A673 (cell line): ENCODE measurements at regions not wholly inside any gene's neighbourhood (a gene's known extent, or its start where the extent isn't known, plus 50 kb on each side); places are given as distances from the start of the nearest gene placed in this dataset.

Source experiments
- BruUV-seq: library from RNA; stranded (reverse); fragments of 400-500 nt; replicated peaks from 2 replicates; lab custom pipeline; 2021; lab: Mats Ljungman, UMichigan
- CTCF ChIA-PET: fragments of 300-600 bp; sonication (Branson Sonifier 250); formaldehyde crosslinking; loops from one replicate; lab custom pipeline; 2022; ENCODE audit warnings: antibody characterized with exemption; lab: Charles Lee
- POLR2A ChIA-PET: fragments of 300-600 bp; sonication (Branson Sonifier 250); formaldehyde crosslinking; loops from one replicate; lab custom pipeline; 2022; ENCODE audit warnings: antibody characterized with exemption; ENCODE audit not compliant: low non-redundant PET; lab: Charles Lee
- DNase-seq: peaks from one replicate; pipeline ENCODE4 v3.0.0-alpha.2; 2015; ENCODE audit warnings: low spot score
- H3K27ac ChIP-seq: fragments of 200-600 bp; sonication (generic); 2 replicates; pipeline ENCODE4 v1.5.1; 2016; ENCODE audit warnings: mixed run types, low read depth, mild to moderate bottlenecking, mixed read lengths, antibody characterized with exemption, low read length; ENCODE audit not compliant: poor library complexity, severe bottlenecking
- H3K27me3 ChIP-seq: fragments of 200-600 bp; sonication (generic); replicated peaks from 2 replicates; pipeline ENCODE4 v1.6.1; 2017; ENCODE audit warnings: mixed run types, low read depth, mild to moderate bottlenecking, mixed read lengths, antibody characterized with exemption, low read length; ENCODE audit not compliant: insufficient read depth, poor library complexity
- H3K36me3 ChIP-seq: fragments of 200-600 bp; sonication (generic); 2 replicates; pipeline ENCODE4 v1.6.1; 2016; ENCODE audit warnings: mixed run types, mild to moderate bottlenecking, mixed read lengths, antibody characterized with exemption, low read length; ENCODE audit not compliant: insufficient read depth, poor library complexity, severe bottlenecking
- H3K4me1 ChIP-seq: fragments of 200-600 bp; sonication (generic); 2 replicates; pipeline ENCODE4 v1.6.1; 2017; ENCODE audit warnings: mixed run types, mild to moderate bottlenecking, mixed read lengths, antibody characterized with exemption, low read length; ENCODE audit not compliant: insufficient read depth, poor library complexity, severe bottlenecking
- H3K4me3 ChIP-seq: fragments of 200-600 bp; sonication (generic); 2 replicates; pipeline ENCODE4 v1.5.1; 2016; ENCODE audit warnings: low read depth, mixed run types, mild to moderate bottlenecking, mixed read lengths, low read length; ENCODE audit not compliant: poor library complexity, severe bottlenecking
- H3K9me3 ChIP-seq: fragments of 200-600 bp; sonication (generic); 2 replicates; pipeline ENCODE4 v1.6.1; 2016; ENCODE audit warnings: mixed run types, low read depth, mild to moderate bottlenecking, mixed read lengths, antibody characterized with exemption, low read length; ENCODE audit not compliant: poor library complexity, severe bottlenecking
- EZH2 ChIP-seq: fragments of 200-600 bp; sonication (generic); IDR thresholded peaks from 2 replicates; pipeline ENCODE4 v1.6.1; 2017; ENCODE audit warnings: borderline replicate concordance, low read depth, mild to moderate bottlenecking, mixed read lengths, antibody characterized with exemption, low read length; ENCODE audit not compliant: poor library complexity, severe bottlenecking
- intact Hi-C: fragments of 100-400 bp; cut with micrococcal nuclease; formaldehyde crosslinking; loops from one replicate; pipeline ENCODE4 v1.10.0; 2022; ENCODE audit not compliant: unreplicated experiment
- TF ChIP-seq, protein P1 (sequence below): fragments of 300-800, 200-600 bp; sonication (generic); conservative IDR thresholded peaks from 2 replicates; pipeline ENCODE4 v1.5.1; 2017; ENCODE audit warnings: low read depth, mild to moderate bottlenecking, antibody characterized with exemption, low read length, moderate library complexity, mixed read lengths

DNA sequence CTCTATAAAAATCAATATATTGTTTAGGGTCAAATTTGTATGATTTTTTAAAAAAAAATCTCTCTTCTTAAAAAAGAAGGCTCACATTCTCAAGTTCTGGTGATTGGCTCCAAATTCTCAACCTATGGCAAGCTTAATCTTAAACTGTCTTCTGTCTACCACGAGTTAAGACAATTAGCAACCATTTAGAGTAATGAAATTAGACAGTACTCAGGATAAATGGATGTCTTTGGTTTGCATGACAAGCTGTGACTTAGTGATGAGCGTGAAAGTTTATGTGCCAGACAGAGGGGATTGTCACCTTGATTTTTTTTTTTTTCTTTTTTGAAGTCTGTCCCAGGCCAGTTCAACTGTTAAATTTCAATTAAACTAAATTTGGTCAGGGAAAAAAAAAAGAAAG is 1632.3 kb downstream of the MAT2B start:
- no peaks in the 10 kb centered on the region for H3K27me3 ChIP-seq
- ChIA-PET CTCF (interaction anchor here (0.7 kb wide), 1 partner anchor 319 kb away, joined by 3 read pairs; no protein-coding TSS in a partner anchor), POLR2A (no interaction called here)
- no peak overlapping the region for H3K27ac ChIP-seq
- H3K4me3 ChIP-seq = no peak overlapping the region
- intact Hi-C loops = no loop called here
- BruUV-seq = no TSS peak
- H3K9me3 ChIP-seq = no peaks in the 10 kb centered on the region
- TF ChIP-seq, protein P1, sequence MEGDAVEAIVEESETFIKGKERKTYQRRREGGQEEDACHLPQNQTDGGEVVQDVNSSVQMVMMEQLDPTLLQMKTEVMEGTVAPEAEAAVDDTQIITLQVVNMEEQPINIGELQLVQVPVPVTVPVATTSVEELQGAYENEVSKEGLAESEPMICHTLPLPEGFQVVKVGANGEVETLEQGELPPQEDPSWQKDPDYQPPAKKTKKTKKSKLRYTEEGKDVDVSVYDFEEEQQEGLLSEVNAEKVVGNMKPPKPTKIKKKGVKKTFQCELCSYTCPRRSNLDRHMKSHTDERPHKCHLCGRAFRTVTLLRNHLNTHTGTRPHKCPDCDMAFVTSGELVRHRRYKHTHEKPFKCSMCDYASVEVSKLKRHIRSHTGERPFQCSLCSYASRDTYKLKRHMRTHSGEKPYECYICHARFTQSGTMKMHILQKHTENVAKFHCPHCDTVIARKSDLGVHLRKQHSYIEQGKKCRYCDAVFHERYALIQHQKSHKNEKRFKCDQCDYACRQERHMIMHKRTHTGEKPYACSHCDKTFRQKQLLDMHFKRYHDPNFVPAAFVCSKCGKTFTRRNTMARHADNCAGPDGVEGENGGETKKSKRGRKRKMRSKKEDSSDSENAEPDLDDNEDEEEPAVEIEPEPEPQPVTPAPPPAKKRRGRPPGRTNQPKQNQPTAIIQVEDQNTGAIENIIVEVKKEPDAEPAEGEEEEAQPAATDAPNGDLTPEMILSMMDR = no peak
- no peak for TF ChIP-seq EZH2
- H3K36me3 ChIP-seq = no peaks in the 10 kb centered on the region
- H3K4me1 ChIP-seq = peaks cover 21% of the 10 kb centered on the region
- DNase-seq = no peak

DNA sequence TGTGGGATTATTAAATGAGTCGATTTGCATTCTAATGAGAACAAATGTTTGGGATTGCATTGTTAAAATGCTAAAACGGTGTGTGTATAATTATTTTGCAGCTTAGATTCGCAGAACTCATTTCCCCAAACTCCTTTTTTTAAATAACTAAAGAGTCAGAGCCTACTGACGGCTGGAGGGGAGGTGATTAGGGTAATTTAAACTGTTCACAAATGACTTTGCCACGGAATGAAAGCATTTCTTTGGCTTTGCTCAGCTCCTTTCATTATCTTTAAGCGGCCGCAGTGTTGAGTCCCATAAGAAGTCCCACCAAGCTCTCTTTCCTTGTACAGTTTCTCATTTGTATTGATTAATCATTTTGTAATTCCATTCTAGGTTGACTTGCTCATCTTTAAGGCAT is 1632.8 kb downstream of the MAT2B start:
- intact Hi-C loops = no loop called here
- H3K27ac ChIP-seq = no peak overlapping the region
- ChIA-PET POLR2A (no interaction called here), CTCF (interaction anchor here (0.7 kb wide), 1 partner anchor 318 kb away, joined by 3 read pairs; no protein-coding TSS in a partner anchor)
- peak overlapping the region; percentile 10 for H3K4me3 ChIP-seq
- H3K27me3 ChIP-seq = no peaks in the 10 kb centered on the region
- peaks cover 21% of the 10 kb centered on the region for H3K4me1 ChIP-seq
- no peak for TF ChIP-seq EZH2
- TF ChIP-seq, protein P1 = no peak
- no TSS peak for BruUV-seq
- H3K36me3 ChIP-seq = no peaks in the 10 kb centered on the region
- peak; percentile 16 for DNase-seq
- no peaks in the 10 kb centered on the region for H3K9me3 ChIP-seq

DNA sequence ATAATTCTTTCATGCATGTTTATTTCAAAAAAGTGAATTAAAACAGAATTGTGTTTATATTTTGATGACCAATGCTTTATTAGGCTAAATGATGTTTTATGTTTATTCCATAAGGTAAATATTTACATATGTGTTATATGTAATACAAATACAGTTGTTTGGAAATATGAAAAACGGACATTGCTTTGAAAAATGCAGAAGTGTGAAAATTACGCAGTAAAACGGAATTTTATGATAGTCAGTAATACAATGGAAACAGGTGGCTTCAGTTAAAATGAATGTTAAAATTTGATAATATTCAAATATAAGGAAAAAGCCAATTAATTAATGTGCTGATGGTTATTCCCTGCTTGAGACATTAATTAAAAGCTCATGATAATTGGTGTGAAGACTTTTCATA is 1633.8 kb downstream of the MAT2B start:
- DNase-seq = no peak
- H3K27me3 ChIP-seq = no peaks in the 10 kb centered on the region
- POLR2A ChIA-PET = no interaction called here
- H3K9me3 ChIP-seq = no peaks in the 10 kb centered on the region
- no peaks in the 10 kb centered on the region for H3K36me3 ChIP-seq
- no peak overlapping the region for H3K27ac ChIP-seq
- H3K4me1 ChIP-seq = peaks cover 21% of the 10 kb centered on the region
- no peak overlapping the region for H3K4me3 ChIP-seq
- CTCF ChIA-PET = no interaction called here
- TF ChIP-seq, protein P1 = no peak
- TF ChIP-seq EZH2 = no peak
- intact Hi-C loops = no loop called here
- no TSS peak for BruUV-seq
